ENCODE measurements at regions not wholly inside any gene's neighbourhood (a gene's known extent, or its start where the extent isn't known, plus 50 kb on each side); places are given as distances from the start of the nearest gene placed in this dataset.

GRCh38 chr1:78424720-78425119, 66.1 kb upstream of the PTGFR start:
- TF ChIP-seq CREB1 (IDR thresholded peaks at IDR 0.05; ENCODE audit: low read depth) (no peak), NFIC (IDR thresholded peaks at IDR 0.05) (no peak), TCF12 (IDR thresholded peaks at IDR 0.05; ENCODE audit: low read depth) (no peak), YY1 (IDR thresholded peaks at IDR 0.05; ENCODE audit: low read depth) (no peak), TEAD4 (IDR thresholded peaks at IDR 0.05) (no peak), RAD21 (IDR thresholded peaks at IDR 0.05; ENCODE audit: low read depth) (no peak), MAX (IDR thresholded peaks at IDR 0.05) (no peak), EP300 (IDR thresholded peaks at IDR 0.05; ENCODE audit: borderline replicate concordance) (no peak), ZBTB7A (IDR thresholded peaks at IDR 0.05; ENCODE audit: low read depth) (no peak), FOXM1 (IDR thresholded peaks at IDR 0.05; ENCODE audit: borderline replicate concordance, low read depth) (no peak), TAF1 (IDR thresholded peaks at IDR 0.05; ENCODE audit: low read depth) (no peak), CEBPB (IDR thresholded peaks at IDR 0.05) (no peak)
- TF ChIP-seq, protein P1, sequence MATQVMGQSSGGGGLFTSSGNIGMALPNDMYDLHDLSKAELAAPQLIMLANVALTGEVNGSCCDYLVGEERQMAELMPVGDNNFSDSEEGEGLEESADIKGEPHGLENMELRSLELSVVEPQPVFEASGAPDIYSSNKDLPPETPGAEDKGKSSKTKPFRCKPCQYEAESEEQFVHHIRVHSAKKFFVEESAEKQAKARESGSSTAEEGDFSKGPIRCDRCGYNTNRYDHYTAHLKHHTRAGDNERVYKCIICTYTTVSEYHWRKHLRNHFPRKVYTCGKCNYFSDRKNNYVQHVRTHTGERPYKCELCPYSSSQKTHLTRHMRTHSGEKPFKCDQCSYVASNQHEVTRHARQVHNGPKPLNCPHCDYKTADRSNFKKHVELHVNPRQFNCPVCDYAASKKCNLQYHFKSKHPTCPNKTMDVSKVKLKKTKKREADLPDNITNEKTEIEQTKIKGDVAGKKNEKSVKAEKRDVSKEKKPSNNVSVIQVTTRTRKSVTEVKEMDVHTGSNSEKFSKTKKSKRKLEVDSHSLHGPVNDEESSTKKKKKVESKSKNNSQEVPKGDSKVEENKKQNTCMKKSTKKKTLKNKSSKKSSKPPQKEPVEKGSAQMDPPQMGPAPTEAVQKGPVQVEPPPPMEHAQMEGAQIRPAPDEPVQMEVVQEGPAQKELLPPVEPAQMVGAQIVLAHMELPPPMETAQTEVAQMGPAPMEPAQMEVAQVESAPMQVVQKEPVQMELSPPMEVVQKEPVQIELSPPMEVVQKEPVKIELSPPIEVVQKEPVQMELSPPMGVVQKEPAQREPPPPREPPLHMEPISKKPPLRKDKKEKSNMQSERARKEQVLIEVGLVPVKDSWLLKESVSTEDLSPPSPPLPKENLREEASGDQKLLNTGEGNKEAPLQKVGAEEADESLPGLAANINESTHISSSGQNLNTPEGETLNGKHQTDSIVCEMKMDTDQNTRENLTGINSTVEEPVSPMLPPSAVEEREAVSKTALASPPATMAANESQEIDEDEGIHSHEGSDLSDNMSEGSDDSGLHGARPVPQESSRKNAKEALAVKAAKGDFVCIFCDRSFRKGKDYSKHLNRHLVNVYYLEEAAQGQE (IDR thresholded peaks at IDR 0.05; ENCODE audit: low read depth) = no peak
